Stimulated activated CD4-positive, alpha-beta T cell treated with anti-CD3 and anti-CD28 coated beads, TNF-alpha, amount 100 ng/mL, for 1 hour (primary cell): ENCODE measurements at regions not wholly inside any gene's neighbourhood (a gene's known extent, or its start where the extent isn't known, plus 50 kb on each side); places are given as distances from the start of the nearest gene placed in this dataset.

ENCODE experiments used
- DNase-seq, 3 donors: peaks; one replicate each; pipeline ENCODE4 v3.0.0-alpha.2; 2020; ENCODE audit warnings: low read depth in 3 of 3, low spot score in 1 of 3

DNA sequence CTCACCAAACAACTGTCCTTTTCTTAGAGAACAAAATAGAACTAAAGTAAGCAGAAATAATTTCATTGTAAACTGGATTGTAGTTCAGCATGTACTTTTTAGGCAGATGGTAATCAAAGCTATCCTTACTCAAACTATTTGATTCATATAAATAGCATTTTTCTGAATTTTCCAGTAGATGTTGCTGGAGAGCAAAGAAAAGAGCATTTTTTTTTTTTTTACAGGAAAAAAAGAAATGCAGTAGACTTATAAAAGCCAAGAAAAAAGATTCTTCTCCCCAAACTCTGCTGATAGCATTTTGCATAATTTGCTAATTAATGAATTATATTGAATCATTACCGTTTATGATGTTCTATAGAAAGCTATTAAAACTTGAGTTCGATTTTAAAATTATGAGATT is 715.3 kb upstream of the WWC1 start:
- DNase-seq, result no peak

DNA sequence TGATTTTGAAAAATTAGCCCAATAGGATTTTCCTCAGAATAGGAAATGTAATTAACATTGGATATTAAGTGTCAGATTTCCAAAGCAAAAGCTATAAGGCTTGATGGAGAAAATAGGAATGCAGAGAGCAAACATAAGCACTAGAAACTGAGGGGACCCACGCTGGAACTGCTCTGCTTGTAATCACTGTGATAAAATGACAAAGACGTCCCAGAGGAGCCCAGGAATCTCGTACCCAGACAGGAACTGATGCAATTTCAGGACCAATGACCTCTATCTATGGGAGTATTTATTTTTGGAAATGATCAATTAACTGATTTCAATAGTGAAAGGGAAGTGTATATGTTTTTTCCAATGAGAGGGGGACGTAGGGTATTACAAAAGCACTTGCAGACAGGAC is 714.5 kb upstream of the WWC1 start:
- no peak for DNase-seq

DNA sequence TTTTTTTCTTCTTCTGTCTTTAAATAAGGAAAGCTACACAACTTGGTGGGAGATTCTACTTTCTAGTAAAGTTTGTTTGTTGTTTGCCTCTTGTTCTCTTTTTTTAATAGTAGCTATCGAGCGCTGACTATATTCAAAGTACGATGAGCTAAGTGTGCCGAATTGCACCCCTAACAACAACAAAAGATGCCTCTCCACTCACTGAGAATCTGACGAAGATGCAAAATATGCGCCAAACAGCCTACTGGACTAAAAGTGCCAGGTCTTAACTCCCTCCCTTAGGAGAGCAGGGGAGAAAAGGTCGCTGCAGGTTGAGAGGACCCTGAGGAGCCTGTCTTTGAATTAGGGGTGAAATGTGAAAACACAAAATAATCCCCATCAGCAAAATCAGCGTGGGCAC is 713.8 kb upstream of the WWC1 start:
- DNase-seq, result no peak

DNA sequence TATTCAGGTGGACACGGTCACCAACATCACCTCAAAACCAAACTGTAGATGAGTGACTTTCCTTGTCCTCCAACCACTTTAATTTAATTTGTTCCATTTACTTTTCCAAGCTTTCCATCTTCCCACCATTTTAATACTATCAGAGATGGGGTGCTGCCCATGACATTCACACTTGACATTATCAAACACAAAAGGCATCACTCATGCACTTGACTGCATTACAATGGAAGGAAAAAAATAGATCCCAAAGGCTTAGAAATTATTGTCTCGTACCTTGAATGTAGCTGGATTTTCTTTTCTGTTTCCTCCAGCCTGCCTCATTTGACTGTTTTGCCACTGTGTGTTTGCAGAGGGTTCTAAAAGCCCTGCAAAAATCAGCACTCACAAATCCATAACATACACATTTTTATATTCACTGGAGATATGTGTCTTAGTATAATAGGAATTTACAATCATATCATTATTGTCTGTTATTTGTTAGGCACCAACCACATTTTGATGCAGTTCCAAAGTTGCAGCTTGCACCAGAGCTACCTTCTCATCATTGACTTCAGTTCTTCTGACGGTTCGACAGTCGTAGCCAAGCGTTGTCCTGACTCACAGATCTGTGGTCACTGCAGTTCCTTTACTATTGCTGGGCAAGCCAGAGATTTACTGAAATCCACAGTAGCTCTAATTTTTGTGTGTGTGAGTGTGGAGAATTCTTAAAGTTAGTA is 712.3 kb upstream of the WWC1 start:
- no peak for DNase-seq

DNA sequence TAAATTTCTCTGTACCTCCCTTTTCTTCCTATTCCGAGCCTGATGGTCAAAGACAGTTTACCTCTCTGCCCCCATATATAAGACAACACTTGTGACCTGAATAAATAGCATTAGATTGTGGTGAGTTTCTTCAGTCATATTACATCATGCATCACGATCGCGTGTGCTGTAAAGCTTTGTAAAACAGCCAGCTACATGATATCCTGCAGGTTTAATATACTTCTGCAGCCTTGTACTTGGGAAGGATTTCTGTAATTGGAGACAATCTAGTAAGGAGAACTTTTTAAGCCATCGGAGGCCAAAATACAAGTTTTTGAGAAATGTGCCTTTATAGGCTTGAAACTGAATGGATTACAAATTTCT is 711.8 kb upstream of the WWC1 start:
- DNase-seq, result no peak

DNA sequence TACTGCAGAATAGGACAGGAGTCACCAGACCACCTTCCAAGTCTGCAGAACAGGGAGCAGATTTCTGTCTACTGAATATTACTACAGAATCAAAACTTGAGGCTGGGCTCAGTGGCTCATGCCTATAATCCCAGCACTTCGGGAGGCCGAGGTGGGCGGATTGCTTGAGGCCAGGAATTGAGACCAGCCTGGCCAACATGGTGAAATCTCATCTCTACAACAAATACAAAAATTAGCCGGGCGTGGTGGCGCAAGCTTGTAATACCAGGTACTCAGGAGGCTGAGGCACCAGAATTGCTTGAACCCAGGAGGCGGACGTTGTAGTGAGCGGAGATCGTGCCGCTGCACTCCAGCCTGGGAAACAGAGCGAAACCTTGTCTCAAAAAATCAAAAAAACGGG is 710.8 kb upstream of the WWC1 start:
- no peak for DNase-seq

DNA sequence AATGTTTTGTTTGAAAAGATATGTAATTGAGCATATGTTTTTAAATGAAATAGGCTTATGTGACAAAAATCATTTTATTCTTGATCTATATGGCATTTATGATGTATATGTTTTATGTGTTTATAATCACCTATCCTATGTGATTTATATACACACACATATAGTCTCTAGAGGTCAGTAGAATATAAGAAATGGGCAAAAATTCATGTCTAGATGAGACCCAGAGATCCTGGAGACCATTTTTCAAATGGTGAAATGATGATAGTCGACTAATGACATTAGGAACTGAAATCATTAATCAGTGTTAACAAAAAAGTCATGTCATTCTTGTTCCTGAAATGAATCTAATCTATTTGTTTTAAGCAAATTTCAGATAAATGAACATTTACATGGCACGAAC is 709.2 kb upstream of the WWC1 start:
- no peak for DNase-seq

DNA sequence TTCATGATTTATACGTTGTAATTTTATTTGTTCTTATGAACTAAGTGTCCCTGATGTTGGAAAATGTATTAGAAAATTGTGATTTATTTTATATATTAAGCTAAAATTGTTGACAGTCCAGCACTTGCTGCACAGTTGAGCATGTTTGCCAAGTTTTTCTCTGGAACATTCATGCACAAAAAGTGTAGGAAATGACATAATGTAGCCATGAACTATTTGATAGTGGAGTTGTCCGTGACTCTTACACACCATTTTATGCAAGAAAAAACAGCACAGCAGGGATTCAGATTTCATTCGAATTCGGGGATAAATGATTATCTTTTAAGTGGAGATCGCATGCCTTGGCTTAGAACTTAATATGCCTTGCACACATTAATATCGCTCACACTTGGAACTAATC is 708.6 kb upstream of the WWC1 start:
- DNase-seq, result no peak

DNA sequence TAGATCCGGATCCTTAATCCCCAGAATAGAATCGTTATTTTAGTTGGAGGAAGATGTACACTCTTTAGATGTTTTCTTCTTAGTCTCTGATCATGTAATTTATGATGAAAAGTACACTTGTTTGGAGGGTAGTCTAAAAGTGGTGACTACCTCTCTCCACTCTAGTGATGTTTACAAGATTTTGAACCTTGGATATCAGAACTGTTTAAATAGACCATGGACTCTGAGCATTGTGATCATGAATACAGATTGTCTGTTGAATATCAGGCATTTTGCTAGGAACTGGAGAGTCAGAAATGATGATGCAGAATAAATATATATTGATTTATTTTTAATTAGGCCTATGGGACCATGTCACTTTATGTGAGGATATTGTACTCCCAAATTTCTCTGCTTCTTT is 706.3 kb upstream of the WWC1 start:
- DNase-seq, result no peak

DNA sequence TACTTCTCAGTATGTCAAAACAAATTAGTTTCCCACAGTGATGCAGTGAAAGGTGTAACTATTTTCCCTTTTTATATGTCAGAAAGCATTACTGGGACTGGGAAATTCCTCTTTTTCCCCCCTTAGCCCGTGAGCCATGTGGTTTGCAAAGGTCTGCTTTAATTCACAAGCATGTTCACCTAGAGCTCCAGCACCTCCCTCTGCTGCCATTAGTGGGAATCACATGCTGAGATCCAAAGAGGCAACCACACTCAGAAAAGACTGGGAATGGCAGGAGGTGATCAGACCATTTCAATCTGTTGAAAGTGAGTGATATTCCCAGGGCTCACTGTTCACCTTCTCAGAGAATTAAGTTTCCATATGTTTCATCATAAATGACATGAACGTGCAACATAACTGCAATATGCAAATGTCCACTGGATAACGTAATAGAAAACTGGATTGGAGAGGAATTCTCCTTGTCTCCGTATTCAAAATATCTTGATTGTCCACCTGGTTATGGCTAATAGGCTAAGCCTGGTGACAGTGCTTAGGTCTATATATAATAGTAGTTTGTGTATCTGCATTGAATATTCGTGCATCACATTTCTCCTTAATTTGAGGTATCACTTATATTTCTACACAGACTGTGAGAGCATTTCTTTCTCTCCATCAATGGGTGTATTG is 703.5 kb upstream of the WWC1 start:
- DNase-seq, result no peak

DNA sequence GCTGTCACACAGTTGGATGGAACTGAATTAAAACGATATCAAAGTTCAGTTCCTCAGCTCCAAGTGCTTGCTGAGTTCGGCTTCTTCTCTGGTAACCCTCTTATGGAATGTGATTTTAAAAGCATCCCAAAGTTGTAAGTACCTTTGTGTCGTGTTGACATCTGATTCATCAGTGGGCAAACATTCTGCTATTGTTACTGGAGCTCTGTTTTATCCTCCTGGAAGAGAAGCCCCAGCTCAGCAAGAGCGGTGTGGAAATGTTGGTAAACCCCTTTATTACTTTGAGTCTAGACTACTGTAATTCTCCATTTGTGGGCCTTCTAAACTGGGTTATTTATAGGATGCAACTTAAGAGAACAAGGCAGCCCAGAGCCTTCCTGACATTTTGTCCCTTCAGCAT is 699.3 kb upstream of the WWC1 start:
- DNase-seq, result no peak

DNA sequence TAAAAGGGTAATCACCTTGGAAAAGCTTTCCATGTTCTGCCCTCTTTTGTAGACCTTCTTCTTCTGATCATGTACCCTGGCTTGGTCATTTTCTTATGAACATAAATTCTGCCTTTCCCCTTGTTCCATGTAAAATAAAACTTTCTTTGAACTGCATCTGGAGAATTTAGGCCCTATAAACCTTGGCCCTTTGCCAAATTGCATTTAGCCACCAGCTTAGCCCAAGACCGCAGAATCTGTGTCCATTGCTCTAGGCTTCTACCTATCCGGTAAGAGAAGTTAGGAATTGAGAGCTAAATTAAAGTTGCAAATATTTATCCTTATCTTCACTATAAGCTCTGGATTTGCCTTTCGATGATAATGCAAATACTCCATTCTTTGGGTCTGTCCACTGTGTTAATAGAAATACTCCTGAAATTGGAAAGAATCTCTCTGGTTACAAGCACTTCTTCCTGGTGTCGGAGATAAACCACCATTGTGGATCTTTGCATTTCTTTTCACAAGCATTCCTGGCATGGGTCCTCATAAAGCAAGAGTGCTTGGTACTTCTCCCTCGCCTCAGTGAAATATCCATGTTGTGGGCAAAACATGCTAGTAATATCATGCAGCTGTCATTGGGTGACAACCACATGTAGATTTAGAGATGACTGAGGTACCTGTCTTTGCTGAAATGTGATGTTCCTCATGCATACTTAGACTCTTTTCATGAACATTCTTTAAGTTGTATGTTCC is 698.0 kb upstream of the WWC1 start:
- no peak for DNase-seq

DNA sequence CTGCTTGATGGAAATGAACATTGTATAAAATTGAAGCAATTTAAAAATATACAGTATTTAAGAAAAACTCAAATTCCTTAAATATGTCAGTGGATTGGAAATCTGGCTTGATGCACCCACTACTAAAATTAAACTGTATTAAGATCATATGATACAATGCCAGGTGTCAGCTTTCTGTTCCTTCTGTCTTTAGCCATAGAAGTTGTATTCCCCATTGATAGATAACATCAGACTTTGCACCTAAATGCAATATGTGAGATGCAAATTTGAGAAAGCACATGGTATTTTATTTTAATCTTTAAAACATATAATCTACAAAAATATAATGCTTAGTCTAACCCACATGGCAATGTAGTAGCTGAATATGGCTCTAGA is 697.4 kb upstream of the WWC1 start:
- DNase-seq, result no peak

DNA sequence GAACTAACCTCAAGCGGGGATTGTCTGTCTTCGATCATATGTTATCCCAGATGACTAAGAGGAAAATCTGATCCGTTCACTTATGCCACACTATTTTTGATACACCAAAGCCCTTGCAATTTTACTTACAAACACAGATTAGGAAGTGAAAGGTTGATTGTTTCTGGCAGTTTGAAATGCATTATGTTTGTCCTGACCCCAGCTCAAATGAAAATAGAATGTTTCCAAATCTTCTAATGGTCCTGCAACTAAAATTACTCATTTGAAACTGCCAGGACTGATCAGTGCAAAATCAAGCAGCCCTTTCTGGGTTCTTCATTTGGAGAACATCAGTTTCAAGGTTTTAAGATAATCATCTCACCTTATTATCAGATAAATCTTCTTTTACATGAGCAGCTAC is 696.7 kb upstream of the WWC1 start:
- DNase-seq, result no peak

DNA sequence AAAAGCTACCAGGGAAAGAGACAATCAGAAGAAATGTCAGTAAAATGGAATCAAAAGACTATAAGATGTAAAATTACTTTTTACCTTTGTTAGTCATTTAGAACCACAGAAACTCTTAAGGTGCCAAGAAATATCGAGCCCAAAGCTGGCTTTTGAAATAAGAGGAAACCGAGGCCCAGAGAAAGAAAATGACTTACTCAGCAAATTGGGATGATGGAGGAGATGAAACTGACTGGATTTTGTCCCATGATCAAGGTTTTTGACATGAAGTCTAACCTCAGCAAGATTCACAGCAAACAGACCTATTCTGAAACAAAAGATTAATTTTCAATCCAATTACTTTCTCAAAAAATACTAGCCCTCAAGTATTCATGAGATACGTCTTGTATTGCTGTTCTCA is 696.2 kb upstream of the WWC1 start:
- DNase-seq, result no peak

DNA sequence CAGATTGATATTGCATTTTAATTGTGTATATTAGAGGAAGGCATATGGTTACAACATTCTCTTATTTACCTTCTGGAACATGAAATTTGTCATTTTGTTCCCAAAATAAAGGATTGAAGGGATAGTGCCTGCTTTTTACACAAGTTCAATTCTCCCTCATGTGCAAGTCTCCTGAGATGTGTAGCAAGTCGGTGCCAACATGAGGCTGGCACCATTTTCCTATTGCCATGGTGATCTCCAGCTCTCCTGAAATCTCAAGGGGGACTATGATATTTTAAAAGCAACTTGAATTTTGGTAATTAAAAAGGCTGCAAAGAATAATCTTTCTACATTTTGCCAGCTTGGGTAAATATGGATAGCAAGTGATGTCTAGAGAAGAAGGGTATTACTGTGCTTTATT is 693.3 kb upstream of the WWC1 start:
- no peak for DNase-seq

DNA sequence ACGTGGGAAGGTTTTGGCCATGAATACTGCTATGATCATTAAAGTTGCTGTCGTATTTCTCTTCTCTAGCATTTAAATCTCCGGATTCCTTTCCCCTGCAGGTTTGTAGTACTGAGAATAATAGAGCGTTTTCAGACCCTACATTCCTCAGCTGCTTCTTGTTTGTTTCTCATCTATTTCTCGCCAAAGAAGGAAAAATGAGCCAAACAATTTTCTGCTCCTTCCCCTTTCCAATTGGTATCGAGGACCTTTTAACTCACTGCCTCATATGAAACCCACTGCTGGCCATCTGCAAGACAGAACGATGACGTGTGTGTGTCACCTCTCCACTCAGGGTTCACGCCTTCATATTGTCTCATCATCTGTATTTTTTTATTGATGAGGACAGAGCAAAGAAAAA is 689.4 kb upstream of the WWC1 start:
- DNase-seq, result no peak

DNA sequence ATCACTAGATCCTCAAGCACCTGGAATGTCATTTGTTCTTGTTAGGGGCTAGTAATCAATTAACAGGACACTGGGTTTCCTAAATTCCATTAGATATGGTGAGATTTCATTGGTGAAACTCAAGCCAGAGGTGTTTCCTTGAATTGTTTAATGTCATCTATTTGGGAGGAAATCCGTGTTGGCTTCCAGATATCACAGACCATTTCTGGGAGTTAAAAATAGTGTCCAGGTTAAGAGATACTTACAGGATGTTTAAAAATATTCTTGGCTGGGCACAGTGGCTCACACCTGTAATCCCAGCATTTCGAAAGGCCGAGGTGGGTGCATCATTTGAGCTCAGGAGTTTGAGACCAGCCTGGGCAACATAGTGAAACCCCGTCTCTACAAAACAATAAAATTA is 688.3 kb upstream of the WWC1 start:
- DNase-seq, result no peak

DNA sequence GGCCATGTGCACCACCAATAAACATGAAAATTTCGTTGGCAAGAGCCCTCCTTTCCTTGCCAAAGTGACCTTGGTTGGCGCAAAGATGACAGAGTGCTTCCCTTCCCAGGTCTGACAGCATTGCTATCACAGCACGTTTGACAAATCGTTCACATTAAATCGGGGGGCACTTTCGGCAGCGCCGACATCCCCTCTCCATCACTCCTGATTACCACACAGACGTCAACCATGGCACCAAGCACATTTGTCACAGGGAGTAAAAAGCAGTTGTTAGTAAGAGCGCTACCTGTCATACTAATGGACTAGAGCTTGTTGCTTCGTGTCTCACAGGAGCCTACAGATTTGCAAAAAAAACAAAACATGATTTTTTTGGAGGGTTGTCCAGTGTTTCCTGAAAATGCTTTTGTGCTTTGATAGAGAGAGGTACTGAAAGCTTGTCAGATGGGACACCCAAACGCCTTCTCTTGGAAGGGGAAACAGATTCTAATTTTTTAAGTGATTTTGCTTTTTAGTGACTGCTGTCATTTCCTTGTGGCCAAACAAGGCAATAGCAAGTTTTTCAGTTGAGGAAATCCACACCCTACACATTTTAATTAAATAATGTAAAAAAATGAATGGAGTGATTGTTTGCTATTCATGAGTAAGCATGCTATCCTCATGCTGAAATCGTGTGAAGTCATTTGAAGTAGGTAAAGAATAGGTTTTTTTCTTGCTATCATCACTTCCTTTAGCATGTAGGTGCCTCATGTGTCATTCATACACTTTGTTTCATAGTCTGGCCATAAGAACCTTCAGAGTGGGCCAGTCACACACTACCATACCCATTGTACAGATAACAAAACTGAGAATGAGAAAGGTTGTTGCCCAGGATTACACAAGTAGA is 682.8 kb upstream of the WWC1 start:
- no peak for DNase-seq

DNA sequence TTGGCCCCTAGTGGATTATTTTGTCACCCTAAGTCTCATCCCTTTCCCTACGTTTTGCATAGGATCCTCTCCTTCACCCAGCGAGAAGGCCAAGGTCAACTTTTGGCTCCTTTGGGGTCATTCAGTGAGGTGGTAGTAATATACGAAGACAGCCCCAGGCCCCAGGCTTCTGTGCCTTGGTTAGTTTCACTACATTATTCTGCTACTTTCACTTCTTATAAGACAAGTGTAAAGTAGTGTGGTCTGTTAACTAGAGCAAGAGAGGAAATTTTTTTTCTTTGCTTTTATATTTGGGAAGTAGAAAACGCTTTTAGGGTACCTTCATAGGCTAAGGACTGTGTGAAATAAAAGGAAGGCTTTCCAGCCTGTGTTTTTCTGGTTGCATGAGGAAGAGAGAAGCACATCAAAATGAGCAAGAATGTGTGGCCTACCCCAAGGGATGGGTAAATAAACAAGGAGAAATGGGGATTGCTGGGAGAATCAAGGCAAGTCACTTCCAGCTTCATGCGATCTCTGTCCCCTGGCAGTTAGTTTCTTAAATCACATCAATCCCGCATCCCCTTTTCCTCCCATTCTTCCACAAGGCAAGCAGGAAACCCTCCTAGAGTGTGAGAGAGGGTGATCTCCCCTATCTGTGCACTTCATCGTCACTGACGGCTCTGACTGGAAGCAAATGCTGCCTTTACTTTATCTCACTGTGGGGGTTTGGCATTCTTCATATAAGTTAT is 677.0 kb upstream of the WWC1 start:
- no peak for DNase-seq
